GM12892 (cell line): ENCODE measurements at regions not wholly inside any gene's neighbourhood (a gene's known extent, or its start where the extent isn't known, plus 50 kb on each side); places are given as distances from the start of the nearest gene placed in this dataset.

ENCODE experiments used
- POLR2AphosphoS5 ChIP-seq: IDR thresholded peaks from 2 replicates; pipeline ENCODE4 v1.6.1; 2011; ENCODE audit warnings: low read depth, low read length, control low read depth
- TAF1 ChIP-seq: IDR thresholded peaks from 2 replicates; pipeline ENCODE4 v1.6.1; 2011; ENCODE audit warnings: low read depth, mild to moderate bottlenecking, control low read depth, low read length, borderline replicate concordance

DNA sequence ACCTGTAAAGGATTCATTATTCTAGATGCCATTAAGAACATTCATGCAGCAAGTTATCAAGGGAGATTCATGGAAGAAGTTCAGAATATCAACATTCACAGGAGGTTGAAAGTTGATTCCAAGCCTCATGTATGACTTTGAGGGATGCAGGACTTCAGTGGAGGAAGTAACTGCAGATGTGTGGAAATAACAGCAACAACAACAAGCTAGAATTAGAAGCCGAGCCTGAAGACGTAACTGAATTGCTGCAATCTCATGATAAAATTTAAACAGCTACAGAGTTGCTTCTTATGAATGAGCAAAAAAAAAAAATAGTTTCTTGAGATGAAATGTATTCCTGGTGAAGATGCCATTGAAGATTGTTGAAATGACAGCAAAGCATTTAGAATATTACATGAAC lies 73.3 kb upstream of the NXT1 start:
- TF ChIP-seq POLR2AphosphoS5 (no peak), TAF1 (no peak)
